PFSK-1 (cell line): ENCODE measurements at regions not wholly inside any gene's neighbourhood (a gene's known extent, or its start where the extent isn't known, plus 50 kb on each side); places are given as distances from the start of the nearest gene placed in this dataset.

Experiments
- FOXP2 ChIP-seq: optimal IDR thresholded peaks from 2 replicates; pipeline ENCODE3; 2011; ENCODE audit warnings: borderline replicate concordance, control low read depth, inconsistent platforms; ENCODE audit not compliant: insufficient read depth; ENCODE audit errors: extremely low read length, extremely low read depth
- POLR2AphosphoS5 ChIP-seq: IDR thresholded peaks from 2 replicates; pipeline ENCODE4 v1.6.1; 2012; ENCODE audit warnings: low read depth, mild to moderate bottlenecking, control low read depth, low read length, moderate library complexity
- REST ChIP-seq, 2 experiments: IDR thresholded peaks; 2 replicates each; pipeline versions ENCODE4 v1.6.1 to v1.8.0; 2011 to 2012; ENCODE audit warnings: low read depth in 2 of 2, low read length in 2 of 2, control low read depth in 1 of 2, inconsistent platforms in 1 of 2, mild to moderate bottlenecking in 1 of 2, moderate library complexity in 1 of 2; ENCODE audit not compliant: insufficient read depth in 1 of 2
- SIN3A ChIP-seq: IDR thresholded peaks from 2 replicates; pipeline ENCODE4 v1.6.1; 2012; ENCODE audit warnings: mild to moderate bottlenecking, low read length, moderate library complexity, borderline replicate concordance; ENCODE audit not compliant: insufficient read depth
- TAF1 ChIP-seq: IDR thresholded peaks from 2 replicates; pipeline ENCODE4 v1.6.1; 2012; ENCODE audit warnings: low read length, control low read depth, borderline replicate concordance; ENCODE audit not compliant: insufficient read depth

GRCh38 chr10:3987143-3987974 is 202.3 kb upstream of the KLF6 start:
- TF ChIP-seq SIN3A, result no peak
- TF ChIP-seq REST (IDR thresholded peaks at IDR 0.05; ENCODE audit: insufficient read depth in 1 of 2, low read depth in 2 of 2, low read length in 2 of 2), result no peak
- no peak for TF ChIP-seq POLR2AphosphoS5
- no peak for TF ChIP-seq TAF1
- TF ChIP-seq FOXP2, result no peak

GRCh38 chr10:3986493-3987142 is 201.6 kb upstream of the KLF6 start:
- TF ChIP-seq FOXP2 (no peak), TAF1 (no peak), REST (IDR thresholded peaks at IDR 0.05; ENCODE audit: insufficient read depth in 1 of 2, low read depth in 2 of 2, low read length in 2 of 2) (no peak), POLR2AphosphoS5 (no peak), SIN3A (no peak)

- TF ChIP-seq REST (IDR thresholded peaks at IDR 0.05; ENCODE audit: insufficient read depth in 1 of 2, low read depth in 2 of 2, low read length in 2 of 2), result no peak
- no peak for TF ChIP-seq SIN3A
- no peak for TF ChIP-seq POLR2AphosphoS5
- no peak for TF ChIP-seq FOXP2
- TF ChIP-seq TAF1, result no peak
Observed at GRCh38 chr10:3982746-3983442, 197.9 kb upstream of the KLF6 start.

GRCh38 chr10:3981300-3981699 is 196.3 kb upstream of the KLF6 start:
- TF ChIP-seq TAF1 (no peak), REST (IDR thresholded peaks at IDR 0.05; ENCODE audit: insufficient read depth in 1 of 2, low read depth in 2 of 2, low read length in 2 of 2) (no peak), SIN3A (no peak), POLR2AphosphoS5 (no peak), FOXP2 (no peak)
